HG03460 (cell line): ENCODE measurements at regions not wholly inside any gene's neighbourhood (a gene's known extent, or its start where the extent isn't known, plus 50 kb on each side); places are given as distances from the start of the nearest gene placed in this dataset.

ENCODE experiments used
- ATAC-seq: cut with Tn5 transposase; IDR thresholded peaks from one replicate; pipeline ENCODE4 v1.9.1; 2021; ENCODE audit not compliant: unreplicated experiment

GRCh38 chr1:112312879-112313278, 83.1 kb upstream of the CTTNBP2NL start:
- ATAC-seq = no peak

GRCh38 chr1:112316254-112316913, 79.6 kb upstream of the CTTNBP2NL start:
- ATAC-seq = no peak

GRCh38 chr1:112317140-112317539, 78.9 kb upstream of the CTTNBP2NL start:
- ATAC-seq = no peak

- no peak for ATAC-seq
Observed at GRCh38 chr1:112317611-112318062, 78.4 kb upstream of the CTTNBP2NL start.

GRCh38 chr1:112318263-112318662, 77.8 kb upstream of the CTTNBP2NL start:
- ATAC-seq = no peak

- ATAC-seq = no peak
Observed at GRCh38 chr1:112318698-112319370, 77.2 kb upstream of the CTTNBP2NL start.

GRCh38 chr1:112319371-112320040, 76.5 kb upstream of the CTTNBP2NL start:
- no peak for ATAC-seq

GRCh38 chr1:112320058-112320457, 76.0 kb upstream of the CTTNBP2NL start:
- ATAC-seq = no peak

- ATAC-seq = no peak
Observed at GRCh38 chr1:112322018-112322417, 74.0 kb upstream of the CTTNBP2NL start.

GRCh38 chr1:112322983-112323678, 72.9 kb upstream of the CTTNBP2NL start:
- ATAC-seq = no peak

- no peak for ATAC-seq
Observed at GRCh38 chr1:112325504-112325903, 70.5 kb upstream of the CTTNBP2NL start.

- ATAC-seq = no peak
Observed at GRCh38 chr1:112328600-112328999, 67.4 kb upstream of the CTTNBP2NL start.

GRCh38 chr1:112332176-112333150, 63.6 kb upstream of the CTTNBP2NL start:
- no peak for ATAC-seq

GRCh38 chr1:112335351-112335750, 60.7 kb upstream of the CTTNBP2NL start:
- no peak for ATAC-seq

GRCh38 chr1:112337028-112337531, 58.9 kb upstream of the CTTNBP2NL start:
- ATAC-seq = no peak

- ATAC-seq = no peak
Observed at GRCh38 chr1:112341986-112342385, 54.0 kb upstream of the CTTNBP2NL start.

GRCh38 chr1:112342558-112342957, 53.5 kb upstream of the CTTNBP2NL start:
- no peak for ATAC-seq

GRCh38 chr1:112344754-112345423, 51.1 kb upstream of the CTTNBP2NL start:
- peak; percentile 63 for ATAC-seq
